ENCODE measurements at regions not wholly inside any gene's neighbourhood (a gene's known extent, or its start where the extent isn't known, plus 50 kb on each side); places are given as distances from the start of the nearest gene placed in this dataset.
A peak's percentile ranks its signal among the peaks of the same experiment; 100 is the strongest.

DNA sequence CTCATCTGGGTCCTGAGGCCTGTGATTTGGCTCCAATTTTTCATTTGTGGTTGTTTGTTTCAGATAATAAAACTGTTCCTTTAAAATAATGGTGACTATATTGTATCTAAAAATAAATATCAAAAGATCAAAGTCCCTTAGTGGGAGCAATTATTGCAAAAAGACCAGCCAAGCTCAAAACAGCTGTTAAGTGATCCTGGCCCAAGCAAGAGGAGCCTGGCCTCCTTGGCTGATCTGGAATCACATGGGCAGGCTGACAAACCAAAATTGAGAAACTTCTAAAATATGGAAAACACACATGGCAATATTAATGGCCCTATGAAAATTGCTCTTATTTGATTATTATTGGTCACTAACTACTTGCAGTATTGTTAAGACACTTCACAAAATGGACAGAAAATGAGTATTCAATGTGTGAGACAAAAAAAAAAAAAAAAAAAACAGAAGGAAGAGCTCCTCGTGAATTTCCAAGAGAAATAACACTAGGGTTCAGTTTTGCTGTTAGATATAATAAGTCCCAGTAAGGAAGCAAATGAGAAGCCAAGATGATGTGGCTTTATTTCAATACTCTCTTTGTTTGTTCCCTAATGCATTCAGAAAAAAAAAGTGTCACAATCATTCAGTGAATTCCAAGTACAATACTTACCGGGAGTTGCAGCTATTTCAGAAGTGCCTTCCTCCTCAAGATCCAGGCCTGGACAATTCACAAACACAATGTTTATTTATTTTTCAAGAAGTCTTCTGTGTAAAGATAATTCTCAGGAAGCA lies 105.1 kb downstream of the SEC16B start:
- Histone ChIP-seq H3K79me2 (ENCODE audit: control insufficient read depth, insufficient read depth, low read length) (no peaks in the 10 kb centered on the region), H4K20me1 (ENCODE audit: control insufficient read depth, extremely low read depth, insufficient read depth, low read length) (no peaks in the 10 kb centered on the region), H2AFZ (ENCODE audit: low read length) (no peak overlapping the region), H3K4me3 (replicated peaks in 1 of 4; ENCODE audit: control extremely low read depth in 1 of 4, insufficient read depth in 1 of 4, low read depth in 3 of 4, low read length in 4 of 4) (no peak overlapping the region), H3K36me3 (ENCODE audit: control insufficient read depth, insufficient read depth, low read length) (no peaks in the 10 kb centered on the region), H3K27me3 (ENCODE audit: control insufficient read depth, insufficient read depth, low read length) (no peaks in the 10 kb centered on the region), H3K4me2 (ENCODE audit: extremely low read depth, insufficient read depth, low read length) (no peak overlapping the region), H3K4me1 (ENCODE audit: control insufficient read depth, extremely low read depth, insufficient read depth, low read length) (no peaks in the 10 kb centered on the region), H3K27ac (ENCODE audit: insufficient read depth, low read length) (no peak overlapping the region), H3K9ac (ENCODE audit: insufficient read depth, low read length) (no peak overlapping the region), H3K9me3 (ENCODE audit: control insufficient read depth, insufficient read depth, low read depth, low read length) (no peaks in the 10 kb centered on the region)
- DNase-seq (ENCODE audit: low read depth in 2 of 2) = peak in 1 of 2 donors; percentile 30
- TF ChIP-seq, protein P1, sequence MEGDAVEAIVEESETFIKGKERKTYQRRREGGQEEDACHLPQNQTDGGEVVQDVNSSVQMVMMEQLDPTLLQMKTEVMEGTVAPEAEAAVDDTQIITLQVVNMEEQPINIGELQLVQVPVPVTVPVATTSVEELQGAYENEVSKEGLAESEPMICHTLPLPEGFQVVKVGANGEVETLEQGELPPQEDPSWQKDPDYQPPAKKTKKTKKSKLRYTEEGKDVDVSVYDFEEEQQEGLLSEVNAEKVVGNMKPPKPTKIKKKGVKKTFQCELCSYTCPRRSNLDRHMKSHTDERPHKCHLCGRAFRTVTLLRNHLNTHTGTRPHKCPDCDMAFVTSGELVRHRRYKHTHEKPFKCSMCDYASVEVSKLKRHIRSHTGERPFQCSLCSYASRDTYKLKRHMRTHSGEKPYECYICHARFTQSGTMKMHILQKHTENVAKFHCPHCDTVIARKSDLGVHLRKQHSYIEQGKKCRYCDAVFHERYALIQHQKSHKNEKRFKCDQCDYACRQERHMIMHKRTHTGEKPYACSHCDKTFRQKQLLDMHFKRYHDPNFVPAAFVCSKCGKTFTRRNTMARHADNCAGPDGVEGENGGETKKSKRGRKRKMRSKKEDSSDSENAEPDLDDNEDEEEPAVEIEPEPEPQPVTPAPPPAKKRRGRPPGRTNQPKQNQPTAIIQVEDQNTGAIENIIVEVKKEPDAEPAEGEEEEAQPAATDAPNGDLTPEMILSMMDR (conservative IDR thresholded peaks at IDR 0.05 in 1 of 2, IDR thresholded peaks at IDR 0.05 in 1 of 2; ENCODE audit: low read depth in 1 of 2, low read length in 2 of 2) = no peak
- no peak for TF ChIP-seq EZH2 (IDR thresholded peaks at IDR 0.05; ENCODE audit: low read length, missing control alignments)

DNA sequence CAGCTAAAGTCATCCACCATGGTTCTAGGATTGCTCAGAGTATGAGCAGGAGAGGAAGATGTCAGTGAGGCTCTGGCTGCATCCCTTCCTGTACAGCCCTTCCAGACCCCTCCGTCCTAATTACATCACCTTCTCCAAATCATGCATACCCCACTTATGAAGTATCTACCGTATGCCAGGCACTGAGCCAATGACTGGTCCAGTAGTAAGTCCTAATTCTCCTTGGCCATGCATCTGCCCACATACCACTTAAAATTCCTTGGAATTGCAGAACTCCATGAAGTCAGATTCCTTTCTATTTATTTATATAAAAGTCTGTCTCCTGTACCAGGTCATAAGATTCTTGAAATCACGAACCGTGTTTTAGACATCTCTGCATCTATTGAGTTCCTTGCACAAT lies 106.1 kb downstream of the SEC16B start:
- no peaks in the 10 kb centered on the region for H3K79me2 ChIP-seq (ENCODE audit: control insufficient read depth, insufficient read depth, low read length)
- no peaks in the 10 kb centered on the region for H3K27me3 ChIP-seq (ENCODE audit: control insufficient read depth, insufficient read depth, low read length)
- H2AFZ ChIP-seq (ENCODE audit: low read length) = no peak overlapping the region
- TF ChIP-seq, protein P1 (conservative IDR thresholded peaks at IDR 0.05 in 1 of 2, IDR thresholded peaks at IDR 0.05 in 1 of 2; ENCODE audit: low read depth in 1 of 2, low read length in 2 of 2) = no peak
- TF ChIP-seq EZH2 (IDR thresholded peaks at IDR 0.05; ENCODE audit: low read length, missing control alignments) = no peak
- no peak overlapping the region for H3K4me3 ChIP-seq (replicated peaks in 1 of 4; ENCODE audit: control extremely low read depth in 1 of 4, insufficient read depth in 1 of 4, low read depth in 3 of 4, low read length in 4 of 4)
- H3K9me3 ChIP-seq (ENCODE audit: control insufficient read depth, insufficient read depth, low read depth, low read length) = no peaks in the 10 kb centered on the region
- peak in 1 of 2 donors; percentile 69 for DNase-seq (ENCODE audit: low read depth in 2 of 2)
- H3K4me1 ChIP-seq (ENCODE audit: control insufficient read depth, extremely low read depth, insufficient read depth, low read length) = no peaks in the 10 kb centered on the region
- no peaks in the 10 kb centered on the region for H4K20me1 ChIP-seq (ENCODE audit: control insufficient read depth, extremely low read depth, insufficient read depth, low read length)
- H3K9ac ChIP-seq (ENCODE audit: insufficient read depth, low read length) = no peak overlapping the region
- no peaks in the 10 kb centered on the region for H3K36me3 ChIP-seq (ENCODE audit: control insufficient read depth, insufficient read depth, low read length)
- H3K27ac ChIP-seq (ENCODE audit: insufficient read depth, low read length) = no peak overlapping the region
- no peak overlapping the region for H3K4me2 ChIP-seq (ENCODE audit: extremely low read depth, insufficient read depth, low read length)

DNA sequence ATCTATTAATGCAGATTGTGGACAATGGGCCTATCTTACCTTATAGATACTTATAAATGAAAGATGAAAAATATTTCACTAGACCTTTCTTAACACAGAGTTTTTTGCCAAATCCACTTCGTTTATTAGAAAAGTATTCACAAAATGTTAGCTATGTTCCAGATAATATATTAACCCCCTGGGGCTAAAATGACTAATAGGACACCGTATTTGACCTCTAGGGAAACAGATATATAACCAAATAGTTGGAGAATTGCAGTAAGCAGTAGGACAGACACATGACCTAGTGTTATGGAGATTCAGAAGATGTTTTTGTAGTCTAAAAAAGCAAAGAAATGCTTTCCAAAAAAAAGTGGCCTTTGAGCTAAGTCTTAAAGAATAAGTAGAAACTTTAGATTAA lies 106.9 kb downstream of the SEC16B start:
- DNase-seq (ENCODE audit: low read depth in 2 of 2) = no peak
- Histone ChIP-seq H3K9me3 (ENCODE audit: control insufficient read depth, insufficient read depth, low read depth, low read length) (no peaks in the 10 kb centered on the region), H4K20me1 (ENCODE audit: control insufficient read depth, extremely low read depth, insufficient read depth, low read length) (no peaks in the 10 kb centered on the region), H3K9ac (ENCODE audit: insufficient read depth, low read length) (no peak overlapping the region), H3K27me3 (ENCODE audit: control insufficient read depth, insufficient read depth, low read length) (no peaks in the 10 kb centered on the region), H3K79me2 (ENCODE audit: control insufficient read depth, insufficient read depth, low read length) (no peaks in the 10 kb centered on the region), H3K36me3 (ENCODE audit: control insufficient read depth, insufficient read depth, low read length) (no peaks in the 10 kb centered on the region), H3K4me1 (ENCODE audit: control insufficient read depth, extremely low read depth, insufficient read depth, low read length) (peaks cover 2% of the 10 kb centered on the region), H3K27ac (ENCODE audit: insufficient read depth, low read length) (no peak overlapping the region), H3K4me2 (ENCODE audit: extremely low read depth, insufficient read depth, low read length) (no peak overlapping the region), H3K4me3 (replicated peaks in 1 of 4; ENCODE audit: control extremely low read depth in 1 of 4, insufficient read depth in 1 of 4, low read depth in 3 of 4, low read length in 4 of 4) (no peak overlapping the region), H2AFZ (ENCODE audit: low read length) (no peak overlapping the region)
- TF ChIP-seq, protein P1 (conservative IDR thresholded peaks at IDR 0.05 in 1 of 2, IDR thresholded peaks at IDR 0.05 in 1 of 2; ENCODE audit: low read depth in 1 of 2, low read length in 2 of 2) = no peak
- no peak for TF ChIP-seq EZH2 (IDR thresholded peaks at IDR 0.05; ENCODE audit: low read length, missing control alignments)
